Stimulated activated naive B cell treated with anti-CD40 and anti-IgM and Interleukin-4, amounts not matched to agents 10 μg/mL and 1 μg/mL and 100 μg/mL, for 72 hours (primary cell): ENCODE measurements at regions not wholly inside any gene's neighbourhood (a gene's known extent, or its start where the extent isn't known, plus 50 kb on each side); places are given as distances from the start of the nearest gene placed in this dataset.
"Not testable (repeated sequence)": the region's sequence is repeated elsewhere in the genome, so short reads cannot be mapped to it uniquely, and the experiment has no call there.

Experiments used
- ATAC-seq, 2 donors: fragments of 150-1000 bp; cut with Tn5 transposase; replicated peaks; 2 replicates each; pipeline ENCODE4 v1.10.0; 2021; ENCODE audit warnings: moderate library complexity in 1 of 2
- DNase-seq: peaks from one replicate; pipeline ENCODE4 v3.0.0; 2021
- H3K27ac Mint-ChIP-seq: one replicate; pipeline ENCODE4 v1.8.0; 2022; ENCODE audit warnings: mild to moderate bottlenecking, mixed read lengths
- H3K27me3 Mint-ChIP-seq, 2 donors: one replicate each; pipeline ENCODE4 v1.8.0; 2022; ENCODE audit warnings: mixed read lengths in 2 of 2
- H3K36me3 Mint-ChIP-seq, 2 donors: one replicate each; pipeline ENCODE4 v1.8.0; 2022; ENCODE audit warnings: mixed read lengths in 2 of 2, mild to moderate bottlenecking in 1 of 2
- H3K4me1 Mint-ChIP-seq, 2 donors: one replicate each; pipeline ENCODE4 v1.8.0; 2022; ENCODE audit warnings: mixed read lengths in 2 of 2, mild to moderate bottlenecking in 1 of 2
- H3K4me3 Mint-ChIP-seq, 2 donors: one replicate each; pipeline ENCODE4 v1.8.0; 2022; ENCODE audit warnings: mild to moderate bottlenecking in 2 of 2, mixed read lengths in 2 of 2, moderate library complexity in 1 of 2
- H3K9me3 Mint-ChIP-seq, 2 donors: one replicate each; pipeline ENCODE4 v1.8.0; 2022; ENCODE audit warnings: mixed read lengths in 2 of 2, mild to moderate bottlenecking in 1 of 2

DNA sequence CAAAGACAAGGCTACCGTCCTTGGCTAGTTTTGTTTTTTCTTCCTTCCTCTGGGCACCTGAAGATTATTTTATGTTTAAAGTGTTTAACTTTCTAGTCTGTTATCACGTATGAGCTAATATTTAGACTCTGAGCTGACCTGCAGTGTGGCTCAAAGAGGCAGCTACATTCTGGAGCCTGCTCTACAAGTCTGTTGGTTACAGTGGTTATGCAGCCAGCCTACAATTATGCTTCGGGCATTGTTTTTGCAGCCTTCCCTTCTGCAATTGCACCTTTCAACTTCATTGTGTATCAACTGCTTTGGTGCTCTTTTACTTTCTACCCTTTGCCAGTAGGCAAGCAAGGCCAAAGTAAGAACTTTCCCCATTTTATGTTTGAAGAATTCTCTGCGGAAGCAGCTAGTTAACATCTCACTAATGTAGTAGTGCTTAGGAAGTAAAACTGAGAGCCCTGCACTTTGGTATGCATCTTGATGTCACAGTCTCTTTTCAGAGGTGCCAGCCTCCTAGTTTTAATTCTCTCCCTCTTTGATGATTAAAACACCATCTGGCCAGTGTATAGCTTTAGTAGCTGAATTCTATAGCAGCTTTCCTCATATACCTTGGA, 322.1 kb downstream of the FAM170A start:
- no peak overlapping the region for H3K27ac Mint-ChIP-seq
- no peak for DNase-seq
- no peaks in the 10 kb centered on the region for H3K36me3 Mint-ChIP-seq
- no peak overlapping the region for H3K4me3 Mint-ChIP-seq
- peaks cover under 1 to 1% of the 10 kb centered on the region in 2 donors for H3K9me3 Mint-ChIP-seq
- no peaks in the 10 kb centered on the region for H3K4me1 Mint-ChIP-seq
- no peak for ATAC-seq
- no peaks in the 10 kb centered on the region for H3K27me3 Mint-ChIP-seq

GRCh38 chr5:119953474-119953873, 324.1 kb downstream of the FAM170A start:
- no peaks in the 10 kb centered on the region for H3K4me1 Mint-ChIP-seq
- no peak overlapping the region for H3K4me3 Mint-ChIP-seq
- no peak for DNase-seq
- H3K27me3 Mint-ChIP-seq, result no peaks in the 10 kb centered on the region
- H3K9me3 Mint-ChIP-seq, result no peaks in the 10 kb centered on the region
- H3K36me3 Mint-ChIP-seq, result no peaks in the 10 kb centered on the region
- H3K27ac Mint-ChIP-seq, result no peak overlapping the region
- no peak for ATAC-seq

- Mint-ChIP-seq H3K4me1 (no peaks in the 10 kb centered on the region), H3K36me3 (no peaks in the 10 kb centered on the region), H3K27ac (no peak overlapping the region), H3K27me3 (no peaks in the 10 kb centered on the region), H3K9me3 (no peaks in the 10 kb centered on the region), H3K4me3 (no peak overlapping the region)
- DNase-seq (no peak), ATAC-seq (no peak)
These were observed 324.7 kb downstream of the FAM170A start for GRCh38 chr5:119954106-119954505.

GRCh38 chr5:119961993-119962392, 332.6 kb downstream of the FAM170A start:
- H3K4me1 Mint-ChIP-seq, result no peaks in the 10 kb centered on the region
- H3K27ac Mint-ChIP-seq, result no peak overlapping the region
- H3K36me3 Mint-ChIP-seq, result no peaks in the 10 kb centered on the region
- H3K4me3 Mint-ChIP-seq, result no peak overlapping the region
- H3K27me3 Mint-ChIP-seq, result no peaks in the 10 kb centered on the region
- no peak for ATAC-seq
- no peak for DNase-seq
- H3K9me3 Mint-ChIP-seq, result peaks cover 0 to 3% of the 10 kb centered on the region in 2 donors

- ATAC-seq, result no peak
- H3K27me3 Mint-ChIP-seq, result no peaks in the 10 kb centered on the region
- H3K4me1 Mint-ChIP-seq, result no peaks in the 10 kb centered on the region
- H3K4me3 Mint-ChIP-seq, result no peak overlapping the region
- no peak for DNase-seq
- H3K27ac Mint-ChIP-seq, result no peak overlapping the region
- H3K36me3 Mint-ChIP-seq, result no peaks in the 10 kb centered on the region
- H3K9me3 Mint-ChIP-seq, result peaks cover 4 to 5% of the 10 kb centered on the region in 2 donors
These were observed 336.7 kb downstream of the FAM170A start for GRCh38 chr5:119966028-119966427.

GRCh38 chr5:119968690-119969089, 339.3 kb downstream of the FAM170A start:
- Mint-ChIP-seq H3K27ac (no peak overlapping the region), H3K27me3 (no peaks in the 10 kb centered on the region), H3K4me1 (no peaks in the 10 kb centered on the region), H3K36me3 (no peaks in the 10 kb centered on the region), H3K4me3 (no peak overlapping the region), H3K9me3 (peaks cover 3 to 4% of the 10 kb centered on the region in 2 donors)
- no peak for DNase-seq
- ATAC-seq, result no peak

DNA sequence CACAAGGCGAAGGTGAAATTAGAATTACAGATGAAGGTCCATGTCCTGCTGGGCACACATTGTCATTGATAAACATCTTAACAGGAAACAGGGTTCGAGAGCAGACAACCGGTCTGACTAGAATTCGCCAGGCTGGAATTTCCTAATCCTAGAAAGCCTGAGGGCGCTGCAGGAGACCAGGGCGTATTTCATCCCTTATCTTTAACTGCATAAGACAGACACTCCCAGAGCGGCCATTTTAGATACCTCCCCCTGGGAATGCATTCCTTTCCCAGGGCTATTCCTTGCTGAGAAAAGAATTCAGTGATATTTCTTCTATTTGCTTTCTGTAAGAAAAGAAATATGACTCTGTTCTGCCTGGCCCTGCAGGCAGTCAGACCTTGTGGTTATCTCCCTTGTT, 357.7 kb downstream of the FAM170A start:
- ATAC-seq, H3K36me3 Mint-ChIP-seq, DNase-seq, H3K27me3 Mint-ChIP-seq, H3K4me1 Mint-ChIP-seq, H3K4me3 Mint-ChIP-seq, H3K27ac Mint-ChIP-seq: not testable (repeated sequence)
- H3K9me3 Mint-ChIP-seq, result peaks cover 11 to 21% of the 10 kb centered on the region in 2 donors

- Mint-ChIP-seq H3K27me3 (no peaks in the 10 kb centered on the region), H3K27ac (no peak overlapping the region), H3K4me1 (no peaks in the 10 kb centered on the region), H3K36me3 (no peaks in the 10 kb centered on the region), H3K9me3 (peaks cover 9 to 18% of the 10 kb centered on the region in 2 donors), H3K4me3 (no peak overlapping the region)
- ATAC-seq (no peak), DNase-seq (no peak)
These were observed 362.3 kb downstream of the FAM170A start for GRCh38 chr5:119991625-119992024.

- H3K4me1 Mint-ChIP-seq, result no peaks in the 10 kb centered on the region
- H3K9me3 Mint-ChIP-seq, result peaks cover 0 to 8% of the 10 kb centered on the region in 2 donors
- H3K36me3 Mint-ChIP-seq, result no peaks in the 10 kb centered on the region
- H3K27ac Mint-ChIP-seq, result no peak overlapping the region
- H3K4me3 Mint-ChIP-seq, result no peak overlapping the region
- DNase-seq (no peak), ATAC-seq (no peak)
- H3K27me3 Mint-ChIP-seq, result peaks cover 0 to 4% of the 10 kb centered on the region in 2 donors
These were observed 366.8 kb downstream of the FAM170A start for GRCh38 chr5:119996128-119996527.

DNA sequence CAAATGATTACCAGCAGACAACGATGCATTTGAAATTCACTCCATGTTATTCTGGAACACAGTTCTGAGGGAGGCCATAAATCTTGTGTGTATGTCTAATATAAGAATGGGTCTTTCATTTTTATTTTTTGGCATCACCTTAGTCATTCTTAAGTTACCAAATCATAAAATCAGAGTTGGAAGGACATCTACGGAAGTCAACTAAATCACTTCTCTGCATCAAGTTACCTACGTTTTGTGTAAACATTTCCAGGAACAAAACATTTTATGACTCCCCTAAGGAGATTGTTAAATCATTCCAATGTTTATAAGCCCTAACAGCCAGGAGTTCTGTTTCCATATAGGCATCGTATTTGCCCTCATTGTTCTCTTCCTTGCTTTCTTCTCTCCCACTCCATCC, 378.2 kb downstream of the FAM170A start:
- Mint-ChIP-seq H3K27me3 (no peaks in the 10 kb centered on the region), H3K4me3 (no peak overlapping the region), H3K36me3 (no peaks in the 10 kb centered on the region), H3K27ac (no peak overlapping the region), H3K4me1 (no peaks in the 10 kb centered on the region), H3K9me3 (no peaks in the 10 kb centered on the region)
- DNase-seq (no peak), ATAC-seq (no peak)

DNA sequence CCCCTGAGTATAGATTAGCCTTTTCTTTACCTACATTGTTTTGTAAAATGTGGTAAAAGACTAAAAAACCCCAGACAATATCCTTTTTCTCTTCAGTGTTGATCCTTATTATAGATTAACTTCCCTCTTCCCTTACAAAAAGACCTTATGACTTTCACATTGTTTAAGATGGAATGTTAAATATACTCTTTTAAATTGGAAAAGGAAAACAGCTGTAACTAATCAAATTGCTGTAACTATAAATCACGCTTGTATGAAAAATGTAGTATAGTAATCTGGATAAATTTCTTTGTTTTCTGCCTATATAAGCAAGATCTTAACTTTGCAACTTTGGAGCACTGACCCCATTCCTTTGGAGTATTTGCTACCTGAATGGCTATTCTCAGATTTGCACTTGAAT, 383.1 kb downstream of the FAM170A start:
- Mint-ChIP-seq H3K4me3 (no peak overlapping the region), H3K27ac (no peak overlapping the region), H3K4me1 (no peaks in the 10 kb centered on the region), H3K9me3 (peaks cover 0 to 2% of the 10 kb centered on the region in 2 donors), H3K36me3 (no peaks in the 10 kb centered on the region), H3K27me3 (no peaks in the 10 kb centered on the region)
- DNase-seq (no peak), ATAC-seq (no peak)

DNA sequence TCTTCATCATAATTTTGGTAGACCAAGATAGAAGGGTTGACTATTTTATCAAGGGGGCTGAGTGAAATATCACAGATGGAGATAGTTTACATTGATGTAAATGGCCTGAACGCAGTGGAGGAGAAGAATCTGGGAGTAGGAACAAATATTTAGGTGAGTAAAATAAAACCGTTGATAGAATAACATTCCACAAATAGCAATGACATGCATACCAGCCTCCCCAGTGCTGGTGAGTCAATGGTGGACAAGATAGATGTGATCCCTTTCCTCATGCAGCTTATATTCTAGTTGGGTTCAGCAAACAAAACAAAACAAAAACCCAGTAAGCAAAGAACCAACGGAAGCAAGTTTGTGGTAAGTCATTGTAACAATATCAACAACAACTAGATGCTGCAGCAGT, 385.2 kb downstream of the FAM170A start:
- ATAC-seq (no peak), DNase-seq (no peak)
- Mint-ChIP-seq H3K9me3 (peaks cover 0 to 2% of the 10 kb centered on the region in 2 donors), H3K36me3 (no peaks in the 10 kb centered on the region), H3K27ac (no peak overlapping the region), H3K4me3 (no peak overlapping the region), H3K27me3 (no peaks in the 10 kb centered on the region), H3K4me1 (no peaks in the 10 kb centered on the region)

DNA sequence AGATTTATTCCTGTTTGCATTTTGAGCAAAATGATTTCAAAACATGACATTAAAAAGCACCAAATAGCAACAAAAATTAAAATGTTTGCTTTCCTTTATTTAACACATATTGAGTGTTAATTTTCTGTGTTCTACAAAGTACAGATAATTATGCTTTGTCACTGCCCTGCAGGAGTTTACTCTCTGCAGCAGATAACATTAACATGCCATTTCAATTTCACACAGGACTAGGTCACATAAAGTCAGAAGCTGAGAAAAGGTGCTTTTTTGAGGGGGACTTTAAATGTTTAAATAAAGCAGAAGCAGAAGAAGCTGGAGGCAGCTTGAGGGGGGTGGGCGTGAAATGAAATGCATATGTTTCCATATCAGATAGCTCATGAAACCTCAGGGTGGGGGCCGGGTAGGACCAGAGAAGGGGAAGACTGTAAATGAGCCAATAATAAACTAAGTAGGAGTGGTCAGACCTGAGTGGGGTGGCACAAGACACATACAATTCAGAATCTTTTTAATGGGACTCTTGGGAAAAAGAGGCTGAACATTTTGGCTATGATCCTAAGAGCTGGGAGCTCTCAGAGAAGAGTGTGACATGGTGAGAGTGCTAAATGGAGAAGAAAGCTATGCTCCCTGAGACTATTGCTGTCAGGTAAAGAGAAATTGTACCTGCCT, 387.5 kb downstream of the FAM170A start:
- Mint-ChIP-seq H3K4me1 (no peaks in the 10 kb centered on the region), H3K9me3 (peaks cover 0 to 2% of the 10 kb centered on the region in 2 donors), H3K36me3 (no peaks in the 10 kb centered on the region), H3K27me3 (no peaks in the 10 kb centered on the region), H3K27ac (no peak overlapping the region), H3K4me3 (no peak overlapping the region)
- DNase-seq, result no peak
- ATAC-seq, result peak in 1 of 2 donors; percentile 31

DNA sequence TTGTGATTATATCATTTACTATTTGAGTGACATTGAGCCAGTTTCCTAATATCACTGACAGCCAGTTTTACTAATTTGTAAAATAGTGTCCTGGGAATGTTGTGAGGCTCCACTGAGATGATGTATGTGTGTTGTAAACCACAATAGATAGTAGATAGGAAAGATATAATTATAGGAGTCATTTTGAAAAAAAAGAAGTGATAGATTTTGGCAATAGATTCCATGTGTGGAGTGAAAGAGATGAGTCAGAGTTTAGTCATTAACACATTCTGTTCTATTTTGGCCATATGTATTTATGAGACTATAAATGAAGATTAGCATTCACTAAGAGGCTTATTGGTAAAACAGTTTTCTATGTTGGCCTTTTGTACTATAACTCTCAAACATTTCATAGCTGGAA, 388.2 kb downstream of the FAM170A start:
- no peaks in the 10 kb centered on the region for H3K27me3 Mint-ChIP-seq
- H3K36me3 Mint-ChIP-seq, result no peaks in the 10 kb centered on the region
- DNase-seq, result no peak
- H3K4me3 Mint-ChIP-seq, result no peak overlapping the region
- no peak overlapping the region for H3K27ac Mint-ChIP-seq
- ATAC-seq, result no peak
- peaks cover 2% of the 10 kb centered on the region in 2 donors for H3K9me3 Mint-ChIP-seq
- no peaks in the 10 kb centered on the region for H3K4me1 Mint-ChIP-seq

DNA sequence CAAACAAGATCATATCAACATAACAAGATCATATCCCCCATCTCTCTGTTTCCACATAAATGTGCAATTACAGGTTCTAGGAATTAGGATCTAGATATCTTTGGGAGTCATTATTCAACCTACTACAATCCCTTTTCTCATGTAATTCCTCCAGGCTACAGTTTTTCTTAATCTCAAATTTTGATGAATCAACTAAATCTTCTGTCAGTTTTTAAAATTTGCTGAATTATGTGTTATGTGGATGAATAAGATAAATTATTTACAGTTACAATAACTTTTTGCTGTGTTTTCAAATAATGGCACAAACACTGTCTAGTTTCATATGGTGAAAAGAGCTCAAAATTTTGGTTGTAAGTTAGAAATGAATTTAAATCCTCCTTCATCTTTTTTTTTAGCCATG, 405.8 kb downstream of the FAM170A start:
- H3K4me1 Mint-ChIP-seq, result no peaks in the 10 kb centered on the region

More for the DNA sequence above, 405.8 kb downstream of the FAM170A start:
- Mint-ChIP-seq H3K36me3 (no peaks in the 10 kb centered on the region), H3K4me3 (no peak overlapping the region), H3K27me3 (no peaks in the 10 kb centered on the region), H3K27ac (no peak overlapping the region), H3K9me3 (peaks cover 4 to 7% of the 10 kb centered on the region in 2 donors)
- DNase-seq, result no peak
- no peak for ATAC-seq
